Peyer's patch (tissue), 4 donors: ENCODE measurements at regions not wholly inside any gene's neighbourhood (a gene's known extent, or its start where the extent isn't known, plus 50 kb on each side); places are given as distances from the start of the nearest gene placed in this dataset.
"Not testable (repeated sequence)": the region's sequence is repeated elsewhere in the genome, so short reads cannot be mapped to it uniquely, and the experiment has no call there.

Experiments used
- DNase-seq, 3 donors: peaks; one replicate each; pipeline ENCODE4 v3.0.0-alpha.2; 2017 to 2019
- H3K27ac ChIP-seq, 4 donors: fragments of 200-600 bp; sonication (generic); one replicate each; pipeline ENCODE4 v1.5.1; 2016 to 2019
- H3K27me3 ChIP-seq, 2 donors: fragments of 200-600 bp; sonication (generic); one replicate each; pipeline ENCODE4 v1.5.1; 2019
- H3K36me3 ChIP-seq, 3 donors: fragments of 200-600 bp; sonication (generic); one replicate each; pipeline ENCODE4 v1.5.1; 2016 to 2019
- H3K4me1 ChIP-seq, 4 donors: fragments of 200-600 bp; sonication (generic); one replicate each; pipeline ENCODE4 v1.5.1; 2016 to 2019
- H3K4me3 ChIP-seq, 4 donors: fragments of 200-600 bp; sonication (generic); 1 replicate in 3 of 4; 2 replicates in 1 of 4; pipeline ENCODE4 v1.5.1; 2016 to 2019; ENCODE audit warnings: mild to moderate bottlenecking in 1 of 4
- H3K9me3 ChIP-seq, 4 donors: fragments of 200-600 bp; sonication (generic); one replicate each; pipeline ENCODE4 v1.5.1; 2016 to 2019; ENCODE audit warnings: mild to moderate bottlenecking in 1 of 4
- POLR2A ChIP-seq, 2 donors: fragments of 450-650 bp; IDR thresholded peaks; one replicate each; pipeline ENCODE4 v1.5.1; 2017; ENCODE audit warnings: antibody characterized with exemption in 2 of 2, mild to moderate bottlenecking in 2 of 2, moderate library complexity in 2 of 2
- TF ChIP-seq, protein P1 (sequence below), 6 experiments: fragments of 450-650 bp in 4 of 6; fragments of 200-600 bp in 2 of 6; sonication (generic) in 1 of 6; IDR thresholded peaks; one replicate each; pipeline ENCODE4 v1.5.1; 2017 to 2019; ENCODE audit warnings: antibody characterized with exemption in 6 of 6, mild to moderate bottlenecking in 3 of 6, moderate library complexity in 1 of 6

DNA sequence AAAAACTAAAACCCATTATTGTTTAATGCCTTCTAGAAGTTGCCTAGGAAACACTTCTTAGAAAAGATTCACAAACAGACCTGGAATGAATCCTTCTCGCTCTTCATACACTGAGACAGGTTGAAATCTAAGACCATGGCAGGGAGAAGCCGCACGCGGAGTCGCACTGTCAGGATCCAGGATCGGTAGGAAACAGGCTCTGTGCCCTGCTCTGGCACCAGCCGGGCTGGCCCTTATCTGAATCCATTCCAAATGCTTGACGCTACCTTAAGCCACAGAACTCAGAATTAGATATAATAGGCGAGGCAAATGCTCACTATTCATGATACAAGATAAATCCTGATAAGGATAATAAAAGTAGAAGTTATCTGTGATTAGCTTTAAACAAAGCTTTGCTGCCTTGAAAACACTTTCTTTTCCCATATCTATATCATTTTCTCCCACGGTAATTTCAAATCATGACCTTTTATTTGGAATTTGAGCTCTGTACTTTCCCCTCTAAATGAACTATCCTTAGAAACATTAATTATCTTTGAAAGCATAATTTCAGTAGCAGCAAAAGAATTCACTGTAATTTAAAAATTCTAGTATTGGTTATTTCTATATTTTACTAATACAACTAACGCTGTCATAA, 385.6 kb downstream of the IRS2 start:
- Histone ChIP-seq H3K9me3 (no peaks in the 10 kb centered on the region), H3K4me3 (peak overlapping the region in 2 of 4 donors; percentile 42 to 43), H3K4me1 (peaks cover 0 to 2% (median 0%) of the 10 kb centered on the region in 4 donors), H3K36me3 (no peaks in the 10 kb centered on the region), H3K27ac (peak overlapping the region in 3 of 4 donors; percentile 50 to 87 (median 81)), H3K27me3 (no peaks in the 10 kb centered on the region)
- DNase-seq = peak in 2 of 3 donors; percentile 65 to 72
- TF ChIP-seq, protein P1, sequence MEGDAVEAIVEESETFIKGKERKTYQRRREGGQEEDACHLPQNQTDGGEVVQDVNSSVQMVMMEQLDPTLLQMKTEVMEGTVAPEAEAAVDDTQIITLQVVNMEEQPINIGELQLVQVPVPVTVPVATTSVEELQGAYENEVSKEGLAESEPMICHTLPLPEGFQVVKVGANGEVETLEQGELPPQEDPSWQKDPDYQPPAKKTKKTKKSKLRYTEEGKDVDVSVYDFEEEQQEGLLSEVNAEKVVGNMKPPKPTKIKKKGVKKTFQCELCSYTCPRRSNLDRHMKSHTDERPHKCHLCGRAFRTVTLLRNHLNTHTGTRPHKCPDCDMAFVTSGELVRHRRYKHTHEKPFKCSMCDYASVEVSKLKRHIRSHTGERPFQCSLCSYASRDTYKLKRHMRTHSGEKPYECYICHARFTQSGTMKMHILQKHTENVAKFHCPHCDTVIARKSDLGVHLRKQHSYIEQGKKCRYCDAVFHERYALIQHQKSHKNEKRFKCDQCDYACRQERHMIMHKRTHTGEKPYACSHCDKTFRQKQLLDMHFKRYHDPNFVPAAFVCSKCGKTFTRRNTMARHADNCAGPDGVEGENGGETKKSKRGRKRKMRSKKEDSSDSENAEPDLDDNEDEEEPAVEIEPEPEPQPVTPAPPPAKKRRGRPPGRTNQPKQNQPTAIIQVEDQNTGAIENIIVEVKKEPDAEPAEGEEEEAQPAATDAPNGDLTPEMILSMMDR (IDR thresholded peaks at IDR 0.05) = no peak
- TF ChIP-seq POLR2A (IDR thresholded peaks at IDR 0.05) = peak in 1 of 2 donors; percentile 40

DNA sequence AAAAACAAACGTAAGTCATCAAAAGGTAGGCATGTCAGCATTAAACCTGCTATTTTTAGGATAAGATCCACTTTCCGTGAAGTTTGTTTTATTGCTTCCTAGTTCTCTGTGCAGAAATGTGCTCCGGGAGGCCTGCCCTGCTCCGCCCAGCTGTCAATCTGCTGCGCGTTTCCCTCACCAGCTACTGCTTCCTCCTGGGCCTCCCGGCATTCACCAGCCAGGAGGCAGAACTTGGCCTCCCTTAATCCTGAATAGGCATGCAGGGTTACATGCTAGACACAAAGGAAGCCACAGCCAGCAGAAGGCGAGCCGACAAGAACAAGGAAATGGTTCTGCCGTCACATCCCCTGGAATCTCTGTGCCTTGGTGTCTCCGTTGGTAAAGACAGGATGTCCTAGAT, 386.2 kb downstream of the IRS2 start:
- peak in 2 of 3 donors; percentile 74 to 76 for DNase-seq
- Histone ChIP-seq H3K4me1 (peaks cover 0 to 2% (median 0%) of the 10 kb centered on the region in 4 donors), H3K27ac (peak overlapping the region in 3 of 4 donors; percentile 50 to 87 (median 81)), H3K9me3 (no peaks in the 10 kb centered on the region), H3K27me3 (no peaks in the 10 kb centered on the region), H3K4me3 (peak overlapping the region in 2 of 4 donors; percentile 42 to 43), H3K36me3 (no peaks in the 10 kb centered on the region)
- TF ChIP-seq POLR2A (IDR thresholded peaks at IDR 0.05) = no peak
- TF ChIP-seq, protein P1 (IDR thresholded peaks at IDR 0.05) = peak in 2 of 6 experiments; percentile 2 to 9

DNA sequence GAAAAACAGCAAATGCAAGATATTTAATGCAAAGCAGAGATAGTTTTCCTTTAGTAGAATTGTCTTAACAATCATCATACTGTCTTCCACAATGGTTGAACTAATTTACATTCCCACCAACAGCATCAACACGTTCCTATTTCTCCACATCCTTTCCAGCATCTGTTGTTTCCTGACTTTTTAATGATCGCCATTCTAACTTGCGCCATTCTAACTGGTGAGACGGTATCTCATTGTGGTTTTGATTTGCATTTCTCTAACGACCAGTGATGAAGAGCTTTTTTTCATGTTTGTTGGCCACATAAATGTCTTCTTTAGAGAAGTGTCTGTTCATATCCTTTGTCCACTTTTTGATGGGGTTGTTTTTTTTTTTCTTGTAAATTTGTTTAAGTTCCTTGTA, 388.3 kb downstream of the IRS2 start:
- H3K4me3 ChIP-seq, H3K27ac ChIP-seq, H3K27me3 ChIP-seq, H3K4me1 ChIP-seq, H3K36me3 ChIP-seq, H3K9me3 ChIP-seq, DNase-seq: not testable (repeated sequence)

DNA sequence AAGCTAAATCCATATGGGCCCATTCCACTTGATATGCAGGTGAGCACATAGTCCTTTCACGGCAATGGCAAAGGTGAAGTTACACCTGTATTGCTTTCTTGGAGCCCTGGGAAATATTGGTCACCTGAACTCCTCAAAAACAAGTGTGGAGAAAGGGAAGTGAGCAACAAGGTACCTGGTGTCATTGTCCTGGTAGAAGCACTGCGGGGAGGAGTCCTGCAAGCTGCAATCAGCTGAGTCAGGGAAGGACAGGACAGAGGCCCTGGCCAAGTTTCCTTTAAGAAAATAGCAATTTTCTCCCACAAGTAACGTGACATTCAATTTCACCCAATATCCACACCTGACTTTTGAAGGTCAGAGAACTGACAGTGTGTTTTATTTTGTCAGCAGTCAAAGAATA, 389.1 kb downstream of the IRS2 start:
- no peak overlapping the region for H3K4me3 ChIP-seq
- H3K27ac ChIP-seq = no peak overlapping the region
- peak in 1 of 3 donors; percentile 50 for DNase-seq
- H3K36me3 ChIP-seq = no peaks in the 10 kb centered on the region
- TF ChIP-seq, protein P1 (IDR thresholded peaks at IDR 0.05) = no peak
- TF ChIP-seq POLR2A (IDR thresholded peaks at IDR 0.05) = no peak
- peaks cover 0 to 2% (median 0%) of the 10 kb centered on the region in 4 donors for H3K4me1 ChIP-seq
- H3K9me3 ChIP-seq = no peaks in the 10 kb centered on the region
- no peaks in the 10 kb centered on the region for H3K27me3 ChIP-seq

DNA sequence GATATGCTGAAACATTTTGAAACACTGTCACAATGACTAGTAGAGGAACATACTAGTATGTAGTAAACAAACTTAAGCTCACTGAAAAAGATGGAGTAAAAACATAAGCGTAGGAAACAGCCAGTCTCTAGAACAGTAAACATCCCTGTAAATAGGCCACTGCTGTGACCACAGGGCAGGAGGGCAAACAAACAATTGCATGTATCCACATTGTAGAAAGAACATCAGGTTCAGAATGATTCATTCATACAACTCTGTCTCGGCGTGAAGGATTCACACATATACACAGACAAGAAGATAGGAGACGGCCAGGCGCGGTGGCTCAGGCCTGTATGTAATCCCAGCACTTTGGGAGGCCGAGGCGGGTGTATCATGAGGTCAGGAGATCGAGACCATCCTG, 390.1 kb downstream of the IRS2 start:
- no peaks in the 10 kb centered on the region for H3K36me3 ChIP-seq
- no peaks in the 10 kb centered on the region for H3K27me3 ChIP-seq
- H3K9me3 ChIP-seq = no peaks in the 10 kb centered on the region
- H3K27ac ChIP-seq = peak overlapping the region in 1 of 4 donors; percentile 25
- peaks cover 0 to 2% (median 0%) of the 10 kb centered on the region in 4 donors for H3K4me1 ChIP-seq
- H3K4me3 ChIP-seq = no peak overlapping the region
- peak in 1 of 3 donors; percentile 60 for DNase-seq
- TF ChIP-seq POLR2A (IDR thresholded peaks at IDR 0.05) = no peak
- TF ChIP-seq, protein P1 (IDR thresholded peaks at IDR 0.05) = peak in 1 of 6 experiments; percentile 5

DNA sequence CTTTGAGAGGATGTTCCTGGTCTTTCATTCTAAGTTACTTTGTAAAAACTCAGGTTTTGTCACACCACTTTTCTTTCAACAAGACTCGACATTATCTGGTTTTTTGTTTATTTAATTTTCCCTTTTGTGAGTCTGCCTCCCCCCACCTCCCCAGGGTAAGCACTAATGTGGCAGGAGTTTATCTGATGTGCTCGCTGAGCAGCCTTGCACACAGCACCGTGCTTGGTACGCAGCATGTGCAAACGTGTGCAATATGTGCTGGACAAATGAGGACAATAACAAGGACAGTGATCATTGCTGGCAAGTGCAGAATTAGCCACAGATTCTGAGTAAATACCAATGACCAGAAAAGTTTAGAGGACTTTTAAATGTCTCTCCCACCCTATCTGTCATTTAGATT, 391.4 kb downstream of the IRS2 start:
- no peaks in the 10 kb centered on the region for H3K9me3 ChIP-seq
- H3K4me1 ChIP-seq = peaks cover 0 to 2% (median 0%) of the 10 kb centered on the region in 4 donors
- TF ChIP-seq, protein P1 (IDR thresholded peaks at IDR 0.05) = no peak
- TF ChIP-seq POLR2A (IDR thresholded peaks at IDR 0.05) = no peak
- no peak for DNase-seq
- no peaks in the 10 kb centered on the region for H3K27me3 ChIP-seq
- H3K27ac ChIP-seq = no peak overlapping the region
- no peaks in the 10 kb centered on the region for H3K36me3 ChIP-seq
- no peak overlapping the region for H3K4me3 ChIP-seq
